Heart right ventricle (tissue), 16 donors: ENCODE measurements at regions not wholly inside any gene's neighbourhood (a gene's known extent, or its start where the extent isn't known, plus 50 kb on each side); places are given as distances from the start of the nearest gene placed in this dataset.

Experiments used
- ATAC-seq, 8 donors: fragments of 200-7000 bp; cut with Tn5 transposase; one replicate each; pipeline ENCODE4 v1.9.1; 2020; ENCODE audit warnings: mild to moderate bottlenecking in 8 of 8, moderate library complexity in 8 of 8, moderate number of reproducible peaks in 1 of 8
- DNase-seq, 2 donors: peaks; one replicate each; pipeline ENCODE4 v3.0.0-alpha.2; 2020
- H3K27ac ChIP-seq, 10 donors: fragments of 200-600 bp; sonication (generic) in 2 of 10; one replicate each; pipeline versions ENCODE4 v1.5.0 to v1.8.0; 2020 to 2022; ENCODE audit warnings: mild to moderate bottlenecking in 3 of 10
- H3K27me3 ChIP-seq, 7 donors: fragments of 200-600 bp; one replicate each; pipeline ENCODE4 v1.8.0; 2021 to 2022; ENCODE audit warnings: mild to moderate bottlenecking in 2 of 7
- H3K36me3 ChIP-seq, 9 donors: fragments of 200-600 bp; sonication (generic) in 1 of 9; one replicate each; pipeline versions ENCODE4 v1.5.0 to v1.8.0; 2020 to 2022; ENCODE audit warnings: mild to moderate bottlenecking in 2 of 9
- H3K4me1 ChIP-seq, 9 donors: fragments of 200-600 bp; sonication (generic) in 1 of 9; one replicate each; pipeline versions ENCODE4 v1.5.0 to v1.8.0; 2020 to 2022; ENCODE audit warnings: mild to moderate bottlenecking in 4 of 9
- H3K4me3 ChIP-seq, 10 donors: fragments of 200-600 bp; sonication (generic) in 2 of 10; one replicate each; pipeline versions ENCODE4 v1.5.0 to v1.8.0; 2020 to 2022; ENCODE audit warnings: mild to moderate bottlenecking in 7 of 10, moderate library complexity in 2 of 10
- H3K9me3 ChIP-seq, 11 donors: fragments of 200-600 bp in 10 of 11; sonication (generic) in 2 of 11; one replicate each; pipeline versions ENCODE4 v1.5.0 to v1.8.0; 2013 to 2022; ENCODE audit warnings: mild to moderate bottlenecking in 2 of 11, control low read depth in 1 of 11, moderate library complexity in 1 of 11
- WGBS, 2 donors: extraction: QIAGEN DNeasy Blood & Tissue Kit; methylation state at CpG; one replicate each; pipeline ENCODE4 v1.1.7; 2013; ENCODE audit warnings: inconsistent platforms in 1 of 2; 5-methylcytosine and 5-hydroxymethylcytosine counted together
- intact Hi-C, 10 donors: fragments of 100-400 bp; cut with DNase I; formaldehyde crosslinking; loops; one replicate each; pipeline versions ENCODE4 v1.11.1 to v1.14.2; 2022
- TF ChIP-seq, protein P1 (sequence below), 9 donors: fragments of 200-600 bp; sonication (generic) in 2 of 9; IDR thresholded peaks; one replicate each; pipeline versions ENCODE4 v1.5.0 to v1.8.0; 2021 to 2022; ENCODE audit warnings: antibody characterized with exemption in 9 of 9, mild to moderate bottlenecking in 5 of 9, moderate library complexity in 1 of 9
- donor health status: Arrhythmogenic right ventricular cardiomyopathy.
- donor health status: ischemic (EF 13 %, LVEDD 7.1; RV severe dilation, severe dysfunction).
- donor health status: healthy with polysubstance abuse.
- donor health status: DM: no; HTN: yes; CAD: no.
- donor health status: DM: no; HTN: no; CAD: no.
- donor health status: ischemic (EF 25% LVEDD 6.9; RV normal size, moderate dysfunction).
- donor health status: ischemic (EF 25% LVEDD 5.7; RV mildly dilated, moderate dysfunction).
- donor health status: healthy.
- donor health status: DM: yes; HTN: yes; CAD: no.
- donor health status: Ischemic cardiomyopathy.
- donor health status: ischemic (EF 35%, LVEDD 5.7; RV mildly dilated, moderate dysfunction).
- donor health status: nonischemic (EF 11% LVEDD 7.7; RV severe dilation, severe dysfunction).
- donor health status: DM: yes; HTN: yes; CAD: no.
- donor health status: PGD.
- donor health status: ischemic (EF 29% LVEDD 5.4; RV normal size, mild dysfunction).
- donor health status: nonischemic (EF 23%, LVEDD 6.1; RV moderate dilation, normal function).

- TF ChIP-seq, protein P1, sequence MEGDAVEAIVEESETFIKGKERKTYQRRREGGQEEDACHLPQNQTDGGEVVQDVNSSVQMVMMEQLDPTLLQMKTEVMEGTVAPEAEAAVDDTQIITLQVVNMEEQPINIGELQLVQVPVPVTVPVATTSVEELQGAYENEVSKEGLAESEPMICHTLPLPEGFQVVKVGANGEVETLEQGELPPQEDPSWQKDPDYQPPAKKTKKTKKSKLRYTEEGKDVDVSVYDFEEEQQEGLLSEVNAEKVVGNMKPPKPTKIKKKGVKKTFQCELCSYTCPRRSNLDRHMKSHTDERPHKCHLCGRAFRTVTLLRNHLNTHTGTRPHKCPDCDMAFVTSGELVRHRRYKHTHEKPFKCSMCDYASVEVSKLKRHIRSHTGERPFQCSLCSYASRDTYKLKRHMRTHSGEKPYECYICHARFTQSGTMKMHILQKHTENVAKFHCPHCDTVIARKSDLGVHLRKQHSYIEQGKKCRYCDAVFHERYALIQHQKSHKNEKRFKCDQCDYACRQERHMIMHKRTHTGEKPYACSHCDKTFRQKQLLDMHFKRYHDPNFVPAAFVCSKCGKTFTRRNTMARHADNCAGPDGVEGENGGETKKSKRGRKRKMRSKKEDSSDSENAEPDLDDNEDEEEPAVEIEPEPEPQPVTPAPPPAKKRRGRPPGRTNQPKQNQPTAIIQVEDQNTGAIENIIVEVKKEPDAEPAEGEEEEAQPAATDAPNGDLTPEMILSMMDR (IDR thresholded peaks at IDR 0.05), result no peak
- no peaks in the 10 kb centered on the region for H3K36me3 ChIP-seq
- H3K4me1 ChIP-seq, result no peaks in the 10 kb centered on the region
- no peak overlapping the region for H3K4me3 ChIP-seq
- intact Hi-C loops, result no loop called here
- WGBS, 2 donors, result 74 to 79% methylated on average over 7 of the region's 7 CpGs
- H3K9me3 ChIP-seq, result peaks cover 0 to 13% (median 0%) of the 10 kb centered on the region in 11 donors
- DNase-seq (no peak), ATAC-seq (no peak)
- no peak overlapping the region for H3K27ac ChIP-seq
- H3K27me3 ChIP-seq, result no peaks in the 10 kb centered on the region
These were observed 680.7 kb downstream of the GALC start for GRCh38 chr14:87312169-87312893.

- no peak for ATAC-seq
- TF ChIP-seq, protein P1 (IDR thresholded peaks at IDR 0.05), result no peak
These were observed 683.4 kb downstream of the GALC start for GRCh38 chr14:87309557-87309956.

GRCh38 chr14:87306409-87307168, 686.4 kb downstream of the GALC start:
- Histone ChIP-seq H3K4me3 (no peak overlapping the region), H3K27ac (no peak overlapping the region), H3K36me3 (no peaks in the 10 kb centered on the region), H3K27me3 (no peaks in the 10 kb centered on the region), H3K4me1 (no peaks in the 10 kb centered on the region), H3K9me3 (peaks cover 0 to 10% (median 0%) of the 10 kb centered on the region in 11 donors)
- DNase-seq (no peak), ATAC-seq (no peak)
- intact Hi-C loops, result loop anchor here in 1 of 10 donors (1.0 kb wide), 1 partner anchor 47 kb away; no protein-coding TSS in a partner anchor
- TF ChIP-seq, protein P1 (IDR thresholded peaks at IDR 0.05), result no peak
- 74 to 76% methylated on average over 1 of the region's 1 CpG for WGBS, 2 donors

More at GRCh38 chr14:87309557-87309956, 683.4 kb downstream of the GALC start:
- Histone ChIP-seq H3K27ac (no peak overlapping the region), H3K9me3 (peaks cover 0 to 7% (median 0%) of the 10 kb centered on the region in 11 donors), H3K27me3 (no peaks in the 10 kb centered on the region), H3K4me3 (no peak overlapping the region), H3K36me3 (no peaks in the 10 kb centered on the region), H3K4me1 (no peaks in the 10 kb centered on the region)
- WGBS, 2 donors, result 45 to 52% methylated on average over 2 of the region's 2 CpGs
- DNase-seq, result no peak
- intact Hi-C loops, result no loop called here

- TF ChIP-seq, protein P1 (IDR thresholded peaks at IDR 0.05), result no peak
- intact Hi-C loops, result no loop called here
- H3K27ac ChIP-seq, result no peak overlapping the region
- no peaks in the 10 kb centered on the region for H3K27me3 ChIP-seq
- DNase-seq (no peak), ATAC-seq (no peak)
- H3K4me3 ChIP-seq, result no peak overlapping the region
- WGBS, 2 donors, result 63 to 65% methylated on average over 3 of the region's 3 CpGs
- H3K9me3 ChIP-seq, result peaks cover 0 to 18% (median 0%) of the 10 kb centered on the region in 11 donors
- H3K4me1 ChIP-seq, result no peaks in the 10 kb centered on the region
- no peaks in the 10 kb centered on the region for H3K36me3 ChIP-seq
These were observed 687.6 kb downstream of the GALC start for GRCh38 chr14:87305345-87305744.
